ENCODE measurements at regions not wholly inside any gene's neighbourhood (a gene's known extent, or its start where the extent isn't known, plus 50 kb on each side); places are given as distances from the start of the nearest gene placed in this dataset.

GRCh38 chr3:153649286-153649839 is 471.8 kb upstream of the ARHGEF26 start:
- TF ChIP-seq HDAC2 (IDR thresholded peaks at IDR 0.05) = no peak
- TF ChIP-seq MAX (IDR thresholded peaks at IDR 0.05) = no peak
- WGBS (ENCODE audit: missing lambda C conversion rate) = 2% methylated on average over 2 of the region's 2 CpGs
- Histone ChIP-seq H3K4me1 (no peaks in the 10 kb centered on the region), H3K9me3 (no peaks in the 10 kb centered on the region), H3K4me2 (no peak overlapping the region), H3K4me3 (no peak overlapping the region), H3K27ac (no peak overlapping the region)
- FAIRE-seq (no peak), DNase-seq (ENCODE audit: low read depth in 1 of 2, low spot score in 1 of 2) (no peak), ATAC-seq (no peak)
- CTCF ChIA-PET = no interaction called here
- POLR2A ChIA-PET = no interaction called here

GRCh38 chr3:153652076-153652475 is 469.1 kb upstream of the ARHGEF26 start:
- no peak overlapping the region for H3K27ac ChIP-seq
- H3K9me3 ChIP-seq = no peaks in the 10 kb centered on the region
- ATAC-seq (no peak), FAIRE-seq (no peak), DNase-seq (ENCODE audit: low read depth in 1 of 2, low spot score in 1 of 2) (no peak)
- POLR2A ChIA-PET = no interaction called here
- no peak overlapping the region for H3K4me2 ChIP-seq
- no peak overlapping the region for H3K4me3 ChIP-seq
- no peak for TF ChIP-seq FOSL2 (IDR thresholded peaks at IDR 0.05)
- TF ChIP-seq FOSL2 (CRISPR knock-in tag; IDR thresholded peaks at IDR 0.05) = no peak
- no peak for TF ChIP-seq RAD21 (conservative IDR thresholded peaks at IDR 0.05 in 1 of 2, IDR thresholded peaks at IDR 0.05 in 1 of 2)
- TF ChIP-seq RNF2 (IDR thresholded peaks at IDR 0.05; ENCODE audit: borderline replicate concordance, low read depth) = no peak
- TF ChIP-seq FOXS1 (CRISPR knock-in tag; IDR thresholded peaks at IDR 0.05) = no peak
- no peak for TF ChIP-seq REST (IDR thresholded peaks at IDR 0.05)
- no peak for TF ChIP-seq HEYL (CRISPR knock-in tag; IDR thresholded peaks at IDR 0.05)
- TF ChIP-seq KDM1A (IDR thresholded peaks at IDR 0.05; ENCODE audit: low read depth) = no peak
- no peak for TF ChIP-seq ELK1 (IDR thresholded peaks at IDR 0.05; ENCODE audit: low read depth, low read length)
- no peak for TF ChIP-seq HDAC2 (IDR thresholded peaks at IDR 0.05)
- no peak for TF ChIP-seq ESRRA (IDR thresholded peaks at IDR 0.05; ENCODE audit: borderline replicate concordance, low read length)
- no peak for TF ChIP-seq HOXB13 (CRISPR knock-in tag; IDR thresholded peaks at IDR 0.05; ENCODE audit: low read depth)
- TF ChIP-seq CHD4 (IDR thresholded peaks at IDR 0.05; ENCODE audit: borderline replicate concordance) = no peak
- TF ChIP-seq RFX5 (IDR thresholded peaks at IDR 0.05) = no peak
- no peak for TF ChIP-seq PHF8 (IDR thresholded peaks at IDR 0.05; ENCODE audit: borderline replicate concordance, low read depth)
- TF ChIP-seq MAX (IDR thresholded peaks at IDR 0.05) = no peak
- no peak for TF ChIP-seq JUN (IDR thresholded peaks at IDR 0.05)
- TF ChIP-seq EHMT2 (IDR thresholded peaks at IDR 0.05; ENCODE audit: low read depth) = no peak
- TF ChIP-seq BHLHE40 (IDR thresholded peaks at IDR 0.05; ENCODE audit: low read depth, low read length) = no peak
- CTCF ChIA-PET = no interaction called here
- no peaks in the 10 kb centered on the region for H3K4me1 ChIP-seq

GRCh38 chr3:153657046-153657445 is 464.1 kb upstream of the ARHGEF26 start:
- FAIRE-seq = no peak
- POLR2A ChIA-PET = no interaction called here
- no peaks in the 10 kb centered on the region for H3K9me3 ChIP-seq
- TF ChIP-seq HEYL (CRISPR knock-in tag; IDR thresholded peaks at IDR 0.05) (no peak), ZC3H11A (IDR thresholded peaks at IDR 0.05) (no peak), SREBF2 (IDR thresholded peaks at IDR 0.05) (no peak), EP300 (IDR thresholded peaks at IDR 0.05) (no peak), KDM1A (IDR thresholded peaks at IDR 0.05; ENCODE audit: low read depth) (no peak), POLR2AphosphoS2 (conservative IDR thresholded peaks at IDR 0.05; ENCODE audit: low read length) (no peak), TFCP2L1 (CRISPR knock-in tag; IDR thresholded peaks at IDR 0.05) (no peak), ELK1 (IDR thresholded peaks at IDR 0.05; ENCODE audit: low read depth, low read length) (no peak), FOSL2 (IDR thresholded peaks at IDR 0.05) (no peak), FOSL2 (CRISPR knock-in tag; IDR thresholded peaks at IDR 0.05) (no peak), FOXS1 (CRISPR knock-in tag; IDR thresholded peaks at IDR 0.05) (no peak), PBX3 (IDR thresholded peaks at IDR 0.05) (no peak)

More at GRCh38 chr3:153657046-153657445, 464.1 kb upstream of the ARHGEF26 start:
- Histone ChIP-seq H3K4me1 (no peaks in the 10 kb centered on the region), H3K4me2 (no peak overlapping the region), H3K4me3 (no peak overlapping the region), H3K27ac (no peak overlapping the region)
- DNase-seq (ENCODE audit: low read depth in 1 of 2, low spot score in 1 of 2) (no peak), ATAC-seq (no peak)
- CTCF ChIA-PET = no interaction called here

All from A549 (cell line).